Lung (tissue), 11 donors: ENCODE measurements at regions not wholly inside any gene's neighbourhood (a gene's known extent, or its start where the extent isn't known, plus 50 kb on each side); places are given as distances from the start of the nearest gene placed in this dataset.

ENCODE experiments used
- ATAC-seq: fragments of 200-7000 bp; cut with Tn5 transposase; one replicate; pipeline ENCODE4 v1.9.1; 2020; ENCODE audit warnings: moderate number of reproducible peaks; ENCODE audit not compliant: insufficient read depth, low FRiP score
- DNase-seq, 3 donors: peaks; one replicate each; pipeline ENCODE4 v3.0.0-alpha.2; 2013 to 2017
- H3K27ac ChIP-seq, 2 donors: one replicate each; pipeline ENCODE4 v1.5.1; 2013; ENCODE audit warnings: mild to moderate bottlenecking in 2 of 2, moderate library complexity in 2 of 2, control low read depth in 1 of 2, inconsistent platforms in 1 of 2, low read depth in 1 of 2, low read length in 1 of 2
- H3K27me3 ChIP-seq, 3 donors: one replicate each; pipeline ENCODE4 v1.5.1; 2013; ENCODE audit warnings: low read length in 2 of 3; ENCODE audit not compliant: control insufficient read depth in 3 of 3, insufficient read depth in 3 of 3
- H3K36me3 ChIP-seq, 4 donors: one replicate each; pipeline ENCODE4 v1.5.1; 2013; ENCODE audit warnings: low read length in 4 of 4, mild to moderate bottlenecking in 1 of 4, moderate library complexity in 1 of 4; ENCODE audit not compliant: control insufficient read depth in 4 of 4, insufficient read depth in 4 of 4
- H3K4me1 ChIP-seq, 5 donors: one replicate each; pipeline ENCODE4 v1.5.1; 2013; ENCODE audit warnings: low read length in 5 of 5, mild to moderate bottlenecking in 2 of 5, moderate library complexity in 1 of 5; ENCODE audit not compliant: control insufficient read depth in 5 of 5, insufficient read depth in 5 of 5
- H3K4me3 ChIP-seq: one replicate; pipeline ENCODE4 v1.5.1; 2013; ENCODE audit warnings: mild to moderate bottlenecking, control low read depth, moderate library complexity
- H3K9ac ChIP-seq, 2 donors: one replicate each; pipeline ENCODE4 v1.5.1; 2013; ENCODE audit warnings: low read length in 2 of 2, control low read depth in 1 of 2; ENCODE audit not compliant: insufficient read depth in 1 of 2
- H3K9me3 ChIP-seq, 4 donors: one replicate each; pipeline ENCODE4 v1.5.1; 2013; ENCODE audit warnings: low read length in 3 of 4, mild to moderate bottlenecking in 1 of 4, moderate library complexity in 1 of 4; ENCODE audit not compliant: control insufficient read depth in 4 of 4, insufficient read depth in 3 of 4
- WGBS, 2 donors: extraction: QIAGEN DNeasy Blood & Tissue Kit; methylation state at CpG; one replicate each; pipeline ENCODE4 v1.1.7; 2013; 5-methylcytosine and 5-hydroxymethylcytosine counted together
- TF ChIP-seq, protein P1 (sequence below): IDR thresholded peaks from 2 replicates; pipeline ENCODE4 v1.5.1; 2012; ENCODE audit warnings: mild to moderate bottlenecking; ENCODE audit errors: control extremely low read depth, extremely low read depth
- donor health status: control.
- donor health status: control.
- donor health status: Bipolar disorder and iron deficiency.
- donor health status: healthy.
- donor health status: DM: yes; HTN: yes; CAD: no.

DNA sequence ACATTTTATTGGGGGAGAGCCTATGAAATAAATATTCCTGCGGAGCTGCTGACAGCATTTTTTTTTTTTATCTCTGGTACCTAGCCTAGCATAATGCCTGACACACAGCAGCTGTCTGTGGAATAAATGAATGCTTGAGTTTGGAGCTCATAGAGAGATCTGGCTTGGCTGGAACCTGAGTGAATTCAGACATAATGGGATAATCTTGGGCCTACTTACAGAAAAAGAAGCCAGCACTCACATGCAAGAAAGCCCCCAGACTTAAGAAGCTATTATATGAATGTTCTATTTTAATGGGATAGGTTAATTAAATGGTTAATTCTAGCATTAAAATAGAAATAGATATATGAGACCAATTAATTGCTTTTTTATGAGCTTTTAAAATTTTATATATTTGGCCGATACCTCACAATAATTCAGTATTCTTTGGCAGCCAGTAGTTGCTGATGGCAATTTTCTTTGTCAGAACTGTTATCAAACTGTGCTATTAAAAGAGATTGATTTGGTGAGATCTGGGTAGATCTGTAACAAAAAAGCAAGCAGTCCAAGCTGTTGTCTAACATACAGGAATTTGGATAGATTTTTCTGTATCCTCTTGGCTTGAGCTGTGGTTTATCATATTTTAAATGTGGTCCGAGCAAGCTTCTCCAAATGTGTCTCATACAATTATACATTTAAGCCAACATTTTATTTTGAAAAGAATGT lies 654.2 kb downstream of the PCDH7 start:
- TF ChIP-seq, protein P1, sequence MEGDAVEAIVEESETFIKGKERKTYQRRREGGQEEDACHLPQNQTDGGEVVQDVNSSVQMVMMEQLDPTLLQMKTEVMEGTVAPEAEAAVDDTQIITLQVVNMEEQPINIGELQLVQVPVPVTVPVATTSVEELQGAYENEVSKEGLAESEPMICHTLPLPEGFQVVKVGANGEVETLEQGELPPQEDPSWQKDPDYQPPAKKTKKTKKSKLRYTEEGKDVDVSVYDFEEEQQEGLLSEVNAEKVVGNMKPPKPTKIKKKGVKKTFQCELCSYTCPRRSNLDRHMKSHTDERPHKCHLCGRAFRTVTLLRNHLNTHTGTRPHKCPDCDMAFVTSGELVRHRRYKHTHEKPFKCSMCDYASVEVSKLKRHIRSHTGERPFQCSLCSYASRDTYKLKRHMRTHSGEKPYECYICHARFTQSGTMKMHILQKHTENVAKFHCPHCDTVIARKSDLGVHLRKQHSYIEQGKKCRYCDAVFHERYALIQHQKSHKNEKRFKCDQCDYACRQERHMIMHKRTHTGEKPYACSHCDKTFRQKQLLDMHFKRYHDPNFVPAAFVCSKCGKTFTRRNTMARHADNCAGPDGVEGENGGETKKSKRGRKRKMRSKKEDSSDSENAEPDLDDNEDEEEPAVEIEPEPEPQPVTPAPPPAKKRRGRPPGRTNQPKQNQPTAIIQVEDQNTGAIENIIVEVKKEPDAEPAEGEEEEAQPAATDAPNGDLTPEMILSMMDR = no peak
- Histone ChIP-seq H3K27ac (no peak overlapping the region), H3K9me3 (no peaks in the 10 kb centered on the region), H3K9ac (no peak overlapping the region), H3K4me3 (no peak overlapping the region), H3K27me3 (no peaks in the 10 kb centered on the region), H3K36me3 (no peaks in the 10 kb centered on the region), H3K4me1 (peaks cover 0 to 14% (median 0%) of the 10 kb centered on the region in 5 donors)
- DNase-seq (peak; percentile 32 to 95 (median 94)), ATAC-seq (no peak)
- WGBS, 2 donors = 74 to 89% methylated on average over 3 of the region's 3 CpGs

DNA sequence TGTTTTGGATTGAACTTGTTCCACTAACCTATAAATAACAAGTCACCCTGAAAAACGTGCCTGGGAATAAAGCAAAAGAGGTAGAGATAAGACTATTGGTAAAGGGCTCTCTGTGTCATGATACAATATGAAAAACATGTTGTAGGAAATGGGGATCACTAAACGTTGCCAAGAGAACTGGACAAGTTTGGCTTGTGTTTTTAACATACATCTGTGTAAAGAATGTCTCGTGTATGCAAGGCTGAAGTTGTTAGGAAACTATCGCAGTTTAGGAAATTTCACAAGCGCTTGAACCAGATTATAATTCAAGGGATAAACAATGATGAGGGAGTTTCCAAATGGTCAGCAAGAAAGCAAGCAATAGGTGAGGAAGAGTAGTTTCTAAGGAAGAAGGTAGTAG lies 655.8 kb downstream of the PCDH7 start:
- H3K27me3 ChIP-seq = no peaks in the 10 kb centered on the region
- DNase-seq (peak in 2 of 3 donors; percentile 74 to 77), ATAC-seq (no peak)
- TF ChIP-seq, protein P1 = no peak
- no peaks in the 10 kb centered on the region for H3K36me3 ChIP-seq
- peaks cover 0 to 14% (median 0%) of the 10 kb centered on the region in 5 donors for H3K4me1 ChIP-seq
- 57 to 61% methylated on average over 5 of the region's 5 CpGs for WGBS, 2 donors
- H3K9me3 ChIP-seq = no peaks in the 10 kb centered on the region
- H3K27ac ChIP-seq = no peak overlapping the region
- no peak overlapping the region for H3K9ac ChIP-seq
- H3K4me3 ChIP-seq = no peak overlapping the region

DNA sequence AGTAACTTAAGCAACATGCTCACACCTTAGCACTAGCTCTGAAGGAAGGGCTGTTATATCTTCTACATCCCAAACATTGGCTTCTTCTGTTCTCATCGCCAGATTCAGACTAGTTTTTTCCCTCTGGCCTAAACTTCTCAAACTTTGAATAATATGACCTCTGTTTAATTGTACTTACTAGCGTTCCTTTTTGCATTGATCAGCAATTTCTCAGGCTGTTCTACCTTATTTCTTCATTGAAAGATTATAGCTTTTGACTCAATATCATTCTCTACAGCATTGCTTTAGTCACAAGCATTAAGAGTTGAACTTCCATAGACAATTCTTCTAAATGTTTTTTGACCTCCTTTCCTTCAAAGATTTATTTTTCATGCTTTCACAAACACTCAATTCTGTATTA lies 659.2 kb downstream of the PCDH7 start:
- 87 to 89% methylated on average over 2 of the region's 2 CpGs for WGBS, 2 donors
- H3K9ac ChIP-seq = no peak overlapping the region
- H3K4me1 ChIP-seq = peaks cover 0 to 9% (median 0%) of the 10 kb centered on the region in 5 donors
- H3K27me3 ChIP-seq = no peaks in the 10 kb centered on the region
- DNase-seq = no peak
- no peaks in the 10 kb centered on the region for H3K36me3 ChIP-seq
- ATAC-seq = no peak
- H3K9me3 ChIP-seq = no peaks in the 10 kb centered on the region
- TF ChIP-seq, protein P1 = no peak
- no peak overlapping the region for H3K4me3 ChIP-seq
- H3K27ac ChIP-seq = no peak overlapping the region

DNA sequence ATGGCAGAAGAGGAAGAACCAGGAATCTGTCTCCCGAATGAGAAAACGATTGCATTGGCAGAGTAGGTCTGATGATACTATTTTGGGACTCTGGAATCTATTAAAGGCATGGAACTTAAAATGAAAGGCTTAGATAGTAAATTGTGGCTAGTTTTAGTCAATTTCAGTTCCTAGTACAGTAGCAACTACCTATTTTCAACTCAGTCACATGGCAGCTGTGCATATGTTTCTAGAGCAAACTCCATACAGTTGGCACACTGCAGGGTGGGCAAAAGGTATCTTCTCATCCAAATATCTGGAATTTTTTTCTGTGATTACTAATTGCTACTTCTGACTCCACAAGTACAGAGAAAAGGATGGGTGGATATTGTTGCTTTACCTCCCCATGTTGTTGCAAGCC lies 663.6 kb downstream of the PCDH7 start:
- Histone ChIP-seq H3K4me1 (no peaks in the 10 kb centered on the region), H3K9me3 (no peaks in the 10 kb centered on the region), H3K27ac (no peak overlapping the region), H3K27me3 (no peaks in the 10 kb centered on the region), H3K36me3 (no peaks in the 10 kb centered on the region), H3K4me3 (no peak overlapping the region), H3K9ac (no peak overlapping the region)
- WGBS, 2 donors = 75 to 95% methylated on average over 2 of the region's 2 CpGs
- TF ChIP-seq, protein P1 = no peak
- no peak for DNase-seq
- no peak for ATAC-seq
